HFFc6 (cell line): ENCODE measurements at regions not wholly inside any gene's neighbourhood (a gene's known extent, or its start where the extent isn't known, plus 50 kb on each side); places are given as distances from the start of the nearest gene placed in this dataset.

Source experiments
- DNase-seq: peaks from one replicate; pipeline ENCODE4 v3.0.0-alpha.2; 2018
- H3K27ac Mint-ChIP-seq: 2 replicates; pipeline ENCODE4 v1.8.0; 2020; ENCODE audit warnings: mild to moderate bottlenecking, mixed read lengths
- H3K27me3 Mint-ChIP-seq: 2 replicates; pipeline ENCODE4 v1.8.0; 2021; ENCODE audit warnings: mild to moderate bottlenecking, moderate library complexity, mixed read lengths; ENCODE audit not compliant: insufficient read depth
- H3K36me3 Mint-ChIP-seq: 2 replicates; pipeline ENCODE4 v1.8.0; 2021; ENCODE audit warnings: low read depth, mixed read lengths
- H3K4me1 Mint-ChIP-seq: 2 replicates; pipeline ENCODE4 v1.8.0; 2020; ENCODE audit warnings: low read depth, mixed read lengths
- H3K4me3 Mint-ChIP-seq: 2 replicates; pipeline ENCODE4 v1.8.0; 2020; ENCODE audit warnings: mild to moderate bottlenecking, moderate library complexity, mixed read lengths
- H3K9me3 Mint-ChIP-seq: 2 replicates; pipeline ENCODE4 v1.8.0; 2020; ENCODE audit warnings: mild to moderate bottlenecking, mixed read lengths
- TF ChIP-seq, protein P1 (sequence below): fragments of 200-600 bp; sonication (generic); IDR thresholded peaks from 2 replicates; pipeline ENCODE4 v1.5.0; 2021; ENCODE audit warnings: antibody characterized with exemption, mild to moderate bottlenecking

DNA sequence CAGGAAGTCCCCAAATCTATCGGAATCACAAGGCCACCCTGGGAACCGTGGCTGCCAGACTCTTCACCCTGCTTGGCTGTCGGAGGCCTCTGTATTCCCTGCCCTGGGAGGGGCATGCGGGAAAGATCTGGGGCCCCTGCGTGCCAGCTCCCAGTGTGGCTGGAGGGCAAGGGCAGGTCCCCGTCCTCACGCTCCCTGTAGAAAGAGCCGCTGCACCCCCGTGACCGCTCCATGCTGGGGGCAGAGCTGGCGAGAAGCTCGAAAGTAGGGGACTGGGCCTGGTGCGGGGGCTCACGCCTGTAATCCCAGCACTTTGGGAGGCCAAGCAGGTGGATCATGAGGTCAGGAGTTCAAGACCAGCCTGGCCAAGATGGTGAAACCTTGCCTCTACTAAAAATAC, 208.4 kb upstream of the SOX1 start:
- H3K9me3 Mint-ChIP-seq = peaks cover 75% of the 10 kb centered on the region
- H3K27me3 Mint-ChIP-seq = no peaks in the 10 kb centered on the region; the same call in 1 of the 2 replicates
- H3K4me3 Mint-ChIP-seq = no peak overlapping the region

DNA sequence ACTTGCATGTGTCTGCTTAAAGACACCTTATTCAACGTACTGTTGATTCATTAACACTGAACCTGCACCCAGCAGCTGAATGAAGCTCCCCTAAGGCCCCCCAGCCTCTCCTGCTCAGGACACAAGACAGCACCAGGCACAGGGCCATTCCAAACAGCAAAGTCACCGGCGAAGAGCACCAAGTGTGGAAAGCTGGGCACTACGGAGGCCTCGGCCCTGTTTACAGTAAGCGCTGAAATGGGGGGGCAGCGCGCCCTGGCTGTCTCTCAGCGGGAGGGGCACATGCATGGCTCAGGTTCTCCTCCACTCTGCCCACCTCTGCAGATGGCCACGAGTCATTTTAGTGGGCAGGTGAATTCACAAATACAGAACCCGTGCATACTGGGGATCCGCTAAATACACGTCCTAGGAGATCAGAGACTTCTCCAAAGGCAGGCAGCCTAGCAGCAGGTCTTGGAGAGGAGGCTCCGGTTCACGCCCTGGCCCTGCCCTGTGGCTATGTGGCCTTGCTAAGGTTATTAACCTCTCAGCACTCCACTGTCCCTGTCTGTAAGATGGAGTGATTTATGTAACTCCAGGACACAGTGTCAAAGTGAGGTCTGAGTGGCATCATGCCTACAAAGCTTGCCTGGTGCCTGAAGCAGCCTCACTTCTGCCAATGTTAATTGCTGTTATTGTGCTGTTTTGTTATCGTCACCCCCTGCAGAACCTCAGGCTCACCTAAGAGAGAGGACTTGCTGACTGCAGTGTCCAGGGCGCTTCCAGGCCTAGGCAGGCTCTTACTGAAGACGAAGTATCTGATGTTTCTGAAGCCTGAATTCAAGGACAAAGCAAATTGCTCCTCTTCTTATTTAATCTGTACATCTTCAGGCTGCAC, 207.4 kb upstream of the SOX1 start:
- TF ChIP-seq, protein P1, sequence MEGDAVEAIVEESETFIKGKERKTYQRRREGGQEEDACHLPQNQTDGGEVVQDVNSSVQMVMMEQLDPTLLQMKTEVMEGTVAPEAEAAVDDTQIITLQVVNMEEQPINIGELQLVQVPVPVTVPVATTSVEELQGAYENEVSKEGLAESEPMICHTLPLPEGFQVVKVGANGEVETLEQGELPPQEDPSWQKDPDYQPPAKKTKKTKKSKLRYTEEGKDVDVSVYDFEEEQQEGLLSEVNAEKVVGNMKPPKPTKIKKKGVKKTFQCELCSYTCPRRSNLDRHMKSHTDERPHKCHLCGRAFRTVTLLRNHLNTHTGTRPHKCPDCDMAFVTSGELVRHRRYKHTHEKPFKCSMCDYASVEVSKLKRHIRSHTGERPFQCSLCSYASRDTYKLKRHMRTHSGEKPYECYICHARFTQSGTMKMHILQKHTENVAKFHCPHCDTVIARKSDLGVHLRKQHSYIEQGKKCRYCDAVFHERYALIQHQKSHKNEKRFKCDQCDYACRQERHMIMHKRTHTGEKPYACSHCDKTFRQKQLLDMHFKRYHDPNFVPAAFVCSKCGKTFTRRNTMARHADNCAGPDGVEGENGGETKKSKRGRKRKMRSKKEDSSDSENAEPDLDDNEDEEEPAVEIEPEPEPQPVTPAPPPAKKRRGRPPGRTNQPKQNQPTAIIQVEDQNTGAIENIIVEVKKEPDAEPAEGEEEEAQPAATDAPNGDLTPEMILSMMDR = no peak
- no peak for DNase-seq

More for the DNA sequence above, 208.4 kb upstream of the SOX1 start:
- DNase-seq = no peak
- Mint-ChIP-seq H3K36me3 (peaks cover 19% of the 10 kb centered on the region), H3K27ac (no peak overlapping the region), H3K4me1 (no peaks in the 10 kb centered on the region)
- TF ChIP-seq, protein P1 = no peak

DNA sequence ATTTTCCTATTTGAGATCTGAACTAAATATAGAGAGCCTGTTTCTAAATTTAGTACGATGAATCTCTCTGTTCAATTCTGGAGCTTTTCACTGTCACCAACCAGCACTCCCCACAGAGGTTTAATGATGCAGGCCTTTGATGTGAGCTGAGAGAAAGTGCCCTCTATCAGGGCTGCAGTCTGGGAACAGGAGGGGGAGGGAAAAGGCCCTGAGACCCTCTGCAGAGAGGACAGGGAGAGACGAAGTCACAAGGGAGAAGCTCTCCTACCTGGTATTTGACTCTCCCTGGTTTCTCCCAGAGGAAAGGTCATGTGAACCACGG, 206.8 kb upstream of the SOX1 start:
- H3K4me3 Mint-ChIP-seq = no peak overlapping the region
- no peaks in the 10 kb centered on the region for H3K4me1 Mint-ChIP-seq
- peaks cover 21% of the 10 kb centered on the region for H3K36me3 Mint-ChIP-seq
- H3K27ac Mint-ChIP-seq = no peak overlapping the region
- no peak for DNase-seq
- TF ChIP-seq, protein P1 = no peak
- H3K9me3 Mint-ChIP-seq = peaks cover 75% of the 10 kb centered on the region
- no peaks in the 10 kb centered on the region; the same call in 1 of the 2 replicates for H3K27me3 Mint-ChIP-seq

More for the DNA sequence above, 207.4 kb upstream of the SOX1 start:
- Mint-ChIP-seq H3K4me1 (no peaks in the 10 kb centered on the region), H3K4me3 (no peak overlapping the region), H3K9me3 (peaks cover 75% of the 10 kb centered on the region), H3K27me3 (no peaks in the 10 kb centered on the region; the same call in 1 of the 2 replicates), H3K36me3 (peaks cover 21% of the 10 kb centered on the region), H3K27ac (no peak overlapping the region)

DNA sequence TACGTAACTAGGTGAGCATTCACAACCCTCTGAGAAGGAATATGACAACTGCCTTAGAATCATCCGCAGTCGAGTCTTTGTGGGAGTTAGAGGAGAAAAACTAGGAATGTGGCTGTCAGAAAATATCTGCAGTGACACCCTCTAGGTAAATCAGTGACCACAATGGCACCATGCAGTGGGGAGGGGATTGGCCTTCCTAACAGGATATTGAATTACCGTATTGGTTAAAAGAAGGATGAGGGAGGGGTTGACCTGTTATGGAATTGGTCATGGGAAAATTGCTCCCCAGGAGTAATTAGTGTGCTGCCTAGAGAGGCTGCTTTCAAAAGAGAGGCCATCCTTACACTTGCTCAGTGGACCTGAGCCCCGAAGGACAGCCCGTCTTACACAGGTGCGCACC, 205.6 kb upstream of the SOX1 start:
- Mint-ChIP-seq H3K27me3 (no peaks in the 10 kb centered on the region; the same call in 1 of the 2 replicates), H3K9me3 (peaks cover 67% of the 10 kb centered on the region), H3K27ac (no peak overlapping the region), H3K4me3 (no peak overlapping the region), H3K36me3 (peaks cover 21% of the 10 kb centered on the region), H3K4me1 (no peaks in the 10 kb centered on the region)
- TF ChIP-seq, protein P1 = no peak
- no peak for DNase-seq

- peaks cover 65% of the 10 kb centered on the region for H3K9me3 Mint-ChIP-seq
- H3K4me1 Mint-ChIP-seq = no peaks in the 10 kb centered on the region
- peaks cover 21% of the 10 kb centered on the region for H3K36me3 Mint-ChIP-seq
- DNase-seq = no peak
- no peaks in the 10 kb centered on the region; the same call in 1 of the 2 replicates for H3K27me3 Mint-ChIP-seq
- TF ChIP-seq, protein P1 = no peak
- H3K27ac Mint-ChIP-seq = no peak overlapping the region
- H3K4me3 Mint-ChIP-seq = no peak overlapping the region
Measured at GRCh38 chr13:111861766-111862366, 205.1 kb upstream of the SOX1 start.
